ENCODE measurements at regions not wholly inside any gene's neighbourhood (a gene's known extent, or its start where the extent isn't known, plus 50 kb on each side); places are given as distances from the start of the nearest gene placed in this dataset.
A peak's percentile ranks its signal among the peaks of the same experiment; 100 is the strongest.

DNA sequence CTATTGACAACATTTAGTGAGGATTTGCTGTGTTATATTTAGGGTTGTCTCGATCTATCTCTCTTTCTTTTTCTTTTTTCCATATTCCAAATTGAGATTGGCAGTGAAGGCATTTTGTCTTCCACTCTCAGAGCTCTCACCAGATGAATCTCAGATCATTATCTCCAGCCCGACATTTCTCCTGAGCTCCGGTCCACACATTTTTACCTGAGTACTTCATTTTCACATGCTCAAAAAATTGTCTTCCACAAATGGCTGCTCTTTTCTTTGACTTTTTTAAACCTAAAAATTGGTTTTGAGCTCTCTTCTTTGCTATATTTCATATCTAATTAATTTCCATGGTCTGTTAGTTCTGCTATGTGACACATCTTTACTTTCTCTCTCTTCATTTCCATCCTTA is 56.9 kb upstream of the ASB17 start:
- TF ChIP-seq CTCF (conservative IDR thresholded peaks at IDR 0.05; ENCODE audit: low read depth, low read length) (no peak), EZH2 (IDR thresholded peaks at IDR 0.05; ENCODE audit: borderline replicate concordance, low read depth, low read length, poor library complexity, severe bottlenecking) (peak; percentile 51)
- Histone ChIP-seq H3K4me3 (ENCODE audit: low read depth, low read length, poor library complexity, severe bottlenecking) (no peak overlapping the region), H3K36me3 (ENCODE audit: insufficient read depth, low read length, poor library complexity, severe bottlenecking) (no peaks in the 10 kb centered on the region), H3K4me1 (ENCODE audit: insufficient read depth, low read length, poor library complexity, severe bottlenecking) (no peaks in the 10 kb centered on the region), H3K27me3 (replicated peaks; ENCODE audit: insufficient read depth, low read depth, low read length, poor library complexity) (peaks cover 34% of the 10 kb centered on the region), H3K9me3 (ENCODE audit: low read depth, low read length, poor library complexity, severe bottlenecking) (no peaks in the 10 kb centered on the region), H3K27ac (ENCODE audit: low read depth, low read length, poor library complexity, severe bottlenecking) (no peak overlapping the region)
- intact Hi-C loops (cut with micrococcal nuclease; ENCODE audit: unreplicated experiment) = no loop called here
- no TSS peak for BruUV-seq (replicated peaks)
- ChIA-PET POLR2A (ENCODE audit: low non-redundant PET) (interaction anchor here (0.7 kb wide), 1 partner anchor 17 kb away, joined by 3 read pairs; no protein-coding TSS in a partner anchor), CTCF (no interaction called here)
- DNase-seq (ENCODE audit: low spot score) = no peak

DNA sequence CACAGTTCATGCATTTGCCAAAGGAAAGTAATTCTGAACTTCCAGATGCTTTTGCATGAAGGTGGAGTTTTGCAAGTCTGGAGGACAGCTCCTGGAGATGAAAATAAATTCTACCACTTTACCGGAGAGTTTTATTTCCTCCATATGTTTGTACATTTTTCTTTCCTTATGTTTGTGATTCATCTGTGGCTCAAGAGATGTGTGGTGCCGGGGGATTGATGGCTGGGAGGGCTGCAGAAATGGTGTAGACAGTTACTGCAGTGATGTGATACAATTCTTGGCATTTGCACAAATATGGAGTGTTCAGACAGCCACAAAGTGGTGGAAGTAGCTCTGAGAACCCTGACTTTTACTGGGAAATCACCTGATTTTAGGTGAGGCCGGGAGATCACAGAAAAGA is 58.5 kb upstream of the ASB17 start:
- no peak overlapping the region for H3K27ac ChIP-seq (ENCODE audit: low read depth, low read length, poor library complexity, severe bottlenecking)
- H3K4me3 ChIP-seq (ENCODE audit: low read depth, low read length, poor library complexity, severe bottlenecking) = no peak overlapping the region
- H3K27me3 ChIP-seq (replicated peaks; ENCODE audit: insufficient read depth, low read depth, low read length, poor library complexity) = peaks cover 34% of the 10 kb centered on the region
- no peaks in the 10 kb centered on the region for H3K36me3 ChIP-seq (ENCODE audit: insufficient read depth, low read length, poor library complexity, severe bottlenecking)
- intact Hi-C loops (cut with micrococcal nuclease; ENCODE audit: unreplicated experiment) = loop anchor here (5.0 to 10.0 kb wide), 2 partner anchors 134 to 1137 kb away; no protein-coding TSS in a partner anchor
- ChIA-PET POLR2A (ENCODE audit: low non-redundant PET) (no interaction called here), CTCF (no interaction called here)
- no peaks in the 10 kb centered on the region for H3K4me1 ChIP-seq (ENCODE audit: insufficient read depth, low read length, poor library complexity, severe bottlenecking)
- no peak for DNase-seq (ENCODE audit: low spot score)
- BruUV-seq (replicated peaks) = no TSS peak
- TF ChIP-seq EZH2 (IDR thresholded peaks at IDR 0.05; ENCODE audit: borderline replicate concordance, low read depth, low read length, poor library complexity, severe bottlenecking) (no peak), CTCF (conservative IDR thresholded peaks at IDR 0.05; ENCODE audit: low read depth, low read length) (no peak)
- no peaks in the 10 kb centered on the region for H3K9me3 ChIP-seq (ENCODE audit: low read depth, low read length, poor library complexity, severe bottlenecking)

DNA sequence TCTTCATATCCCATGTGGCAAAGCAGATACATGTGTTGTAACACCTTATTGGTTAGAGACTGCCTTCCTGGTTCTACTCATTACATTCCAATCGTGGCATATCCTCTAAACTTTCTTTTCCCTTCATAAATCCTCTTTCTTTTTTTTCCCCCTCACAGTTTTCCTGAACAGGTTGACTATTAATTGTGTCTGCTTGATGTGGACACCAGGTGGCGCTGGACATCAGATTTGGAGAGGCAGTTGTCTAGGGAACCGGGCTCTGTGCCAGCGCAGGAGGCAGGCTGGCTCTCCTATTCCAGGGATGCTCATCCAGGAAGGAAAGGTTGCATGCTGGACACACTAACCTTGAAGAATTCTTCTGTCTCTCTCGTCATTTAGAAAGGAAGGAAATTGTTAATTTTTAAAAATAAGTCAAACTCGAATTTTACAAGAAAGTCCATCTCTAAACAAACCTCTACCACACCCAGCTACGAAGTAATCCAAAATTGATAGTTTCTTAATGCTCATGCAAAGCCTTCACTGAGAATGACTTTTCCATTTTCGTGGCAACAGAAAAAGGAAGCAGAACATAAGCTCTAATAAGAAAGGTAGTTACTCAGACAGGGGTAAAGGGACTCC is 59.4 kb upstream of the ASB17 start:
- TF ChIP-seq EZH2 (IDR thresholded peaks at IDR 0.05; ENCODE audit: borderline replicate concordance, low read depth, low read length, poor library complexity, severe bottlenecking) (no peak), CTCF (conservative IDR thresholded peaks at IDR 0.05; ENCODE audit: low read depth, low read length) (peak; percentile 93)
- DNase-seq (ENCODE audit: low spot score) = peak; percentile 87
- BruUV-seq (replicated peaks) = no TSS peak
- Histone ChIP-seq H3K27me3 (replicated peaks; ENCODE audit: insufficient read depth, low read depth, low read length, poor library complexity) (peaks cover 34% of the 10 kb centered on the region), H3K9me3 (ENCODE audit: low read depth, low read length, poor library complexity, severe bottlenecking) (no peaks in the 10 kb centered on the region), H3K4me1 (ENCODE audit: insufficient read depth, low read length, poor library complexity, severe bottlenecking) (no peaks in the 10 kb centered on the region), H3K36me3 (ENCODE audit: insufficient read depth, low read length, poor library complexity, severe bottlenecking) (no peaks in the 10 kb centered on the region), H3K27ac (ENCODE audit: low read depth, low read length, poor library complexity, severe bottlenecking) (no peak overlapping the region), H3K4me3 (ENCODE audit: low read depth, low read length, poor library complexity, severe bottlenecking) (no peak overlapping the region)
- ChIA-PET CTCF (no interaction called here), POLR2A (ENCODE audit: low non-redundant PET) (no interaction called here)
- intact Hi-C loops (cut with micrococcal nuclease; ENCODE audit: unreplicated experiment) = loop anchor here (5.0 to 10.0 kb wide), 2 partner anchors 133 to 1136 kb away; no protein-coding TSS in a partner anchor
